MM.1S (cell line): ENCODE measurements at regions not wholly inside any gene's neighbourhood (a gene's known extent, or its start where the extent isn't known, plus 50 kb on each side); places are given as distances from the start of the nearest gene placed in this dataset.

Experiments used
- DNase-seq: peaks from one replicate; pipeline ENCODE4 v3.0.0-alpha.2; 2015
- H2AFZ ChIP-seq: fragments of 300-600 bp; sonication (generic); 2 replicates; pipeline ENCODE4 v1.6.0; 2016; ENCODE audit warnings: antibody characterized with exemption, low read length
- H3F3A ChIP-seq: fragments of 300-600 bp; sonication (generic); 2 replicates; pipeline ENCODE4 v1.6.1; 2016; ENCODE audit warnings: mild to moderate bottlenecking, antibody characterized with exemption, low read length, moderate library complexity, mixed read lengths; ENCODE audit not compliant: insufficient read depth
- H3K27ac ChIP-seq: fragments of 300-600 bp; sonication (generic); 2 replicates; pipeline ENCODE4 v1.5.1; 2016; ENCODE audit warnings: mild to moderate bottlenecking, low read length
- H3K27me3 ChIP-seq: fragments of 300-600 bp; sonication (generic); replicated peaks from 2 replicates; pipeline ENCODE4 v1.6.0; 2016; ENCODE audit warnings: low read length; ENCODE audit not compliant: insufficient read depth
- H3K36me3 ChIP-seq: fragments of 300-600 bp; sonication (generic); replicated peaks from 2 replicates; pipeline ENCODE4 v1.6.1; 2016; ENCODE audit warnings: mild to moderate bottlenecking, low read length, mixed read lengths; ENCODE audit not compliant: insufficient read depth
- H3K4me1 ChIP-seq: fragments of 300-600 bp; sonication (generic); 2 replicates; pipeline ENCODE4 v1.6.1; 2016; ENCODE audit warnings: low read length, mixed read lengths
- H3K4me2 ChIP-seq: fragments of 300-600 bp; sonication (generic); 2 replicates; pipeline ENCODE4 v1.6.0; 2016; ENCODE audit warnings: low read depth, low read length
- H3K4me3 ChIP-seq: fragments of 300-600 bp; sonication (generic); 2 replicates; pipeline ENCODE4 v1.5.1; 2016; ENCODE audit warnings: low read length, mixed read lengths
- H3K79me2 ChIP-seq: fragments of 300-600 bp; sonication (generic); 2 replicates; pipeline ENCODE4 v1.6.1; 2016; ENCODE audit warnings: mixed run types, low read length, mixed read lengths
- H3K9ac ChIP-seq: fragments of 300-600 bp; sonication (generic); 2 replicates; pipeline ENCODE4 v1.6.1; 2016; ENCODE audit warnings: low read length, mixed read lengths
- H3K9me2 ChIP-seq: fragments of 300-600 bp; sonication (generic); replicated peaks from 2 replicates; pipeline ENCODE4 v1.6.1; 2016; ENCODE audit warnings: mild to moderate bottlenecking, low read length, mixed read lengths; ENCODE audit not compliant: insufficient read depth
- H3K9me3 ChIP-seq: fragments of 300-600 bp; sonication (generic); replicated peaks from 2 replicates; pipeline ENCODE4 v1.6.1; 2016; ENCODE audit warnings: mild to moderate bottlenecking, low read length, mixed read lengths; ENCODE audit not compliant: insufficient read depth
- H4K20me1 ChIP-seq: fragments of 300-600 bp; sonication (generic); 2 replicates; pipeline ENCODE4 v1.6.1; 2016; ENCODE audit warnings: mild to moderate bottlenecking, low read length, moderate library complexity, mixed read lengths; ENCODE audit not compliant: insufficient read depth
- CTCF ChIP-seq: fragments of 300-600 bp; sonication (generic); IDR thresholded peaks from 2 replicates; pipeline ENCODE4 v1.5.1; 2016; ENCODE audit warnings: antibody characterized with exemption, low read length, mixed read lengths
- EZH2 ChIP-seq: fragments of 300-600 bp; sonication (generic); optimal IDR thresholded peaks from 2 replicates; pipeline ENCODE3; 2017; ENCODE audit warnings: low read depth, mild to moderate bottlenecking, antibody characterized with exemption, low read length, mixed read lengths
- EZH2phosphoT487 ChIP-seq: fragments of 300-600 bp; sonication (generic); IDR thresholded peaks from 2 replicates; pipeline ENCODE4 v1.6.1; 2018; ENCODE audit warnings: antibody characterized with exemption, low read length

GRCh38 chr2:107542314-107542740 lies 284.4 kb upstream of the RGPD4 start:
- no peaks in the 10 kb centered on the region for H3K9me2 ChIP-seq
- no peak for DNase-seq
- H3K4me2 ChIP-seq, result no peak overlapping the region
- H3F3A ChIP-seq, result no peaks in the 10 kb centered on the region
- TF ChIP-seq CTCF (no peak), EZH2 (no peak), EZH2phosphoT487 (no peak)
- H3K27me3 ChIP-seq, result no peaks in the 10 kb centered on the region
- no peak overlapping the region for H3K27ac ChIP-seq
- H4K20me1 ChIP-seq, result no peaks in the 10 kb centered on the region
- H3K4me3 ChIP-seq, result no peak overlapping the region
- H3K9me3 ChIP-seq, result no peaks in the 10 kb centered on the region
- no peak overlapping the region for H3K9ac ChIP-seq
- no peaks in the 10 kb centered on the region for H3K36me3 ChIP-seq
- no peaks in the 10 kb centered on the region for H3K79me2 ChIP-seq
- no peaks in the 10 kb centered on the region for H3K4me1 ChIP-seq
- H2AFZ ChIP-seq, result no peak overlapping the region

GRCh38 chr2:107543793-107544192 lies 282.9 kb upstream of the RGPD4 start:
- no peak overlapping the region for H3K4me3 ChIP-seq
- no peaks in the 10 kb centered on the region for H3K9me2 ChIP-seq
- H2AFZ ChIP-seq, result no peak overlapping the region
- H3K79me2 ChIP-seq, result no peaks in the 10 kb centered on the region
- TF ChIP-seq EZH2phosphoT487 (no peak), CTCF (no peak), EZH2 (no peak)
- no peak overlapping the region for H3K27ac ChIP-seq
- no peaks in the 10 kb centered on the region for H3K4me1 ChIP-seq
- H3K4me2 ChIP-seq, result no peak overlapping the region
- no peaks in the 10 kb centered on the region for H3K36me3 ChIP-seq
- H3K9me3 ChIP-seq, result no peaks in the 10 kb centered on the region
- H3F3A ChIP-seq, result no peaks in the 10 kb centered on the region
- H3K9ac ChIP-seq, result no peak overlapping the region
- H3K27me3 ChIP-seq, result no peaks in the 10 kb centered on the region
- DNase-seq, result no peak
- no peaks in the 10 kb centered on the region for H4K20me1 ChIP-seq

- Histone ChIP-seq H3K79me2 (no peaks in the 10 kb centered on the region), H3K36me3 (no peaks in the 10 kb centered on the region), H3K4me3 (no peak overlapping the region), H3K9me2 (no peaks in the 10 kb centered on the region), H2AFZ (no peak overlapping the region), H3K9me3 (no peaks in the 10 kb centered on the region), H3K27ac (no peak overlapping the region), H3F3A (no peaks in the 10 kb centered on the region), H3K4me1 (no peaks in the 10 kb centered on the region), H3K4me2 (no peak overlapping the region), H3K9ac (no peak overlapping the region), H4K20me1 (no peaks in the 10 kb centered on the region), H3K27me3 (no peaks in the 10 kb centered on the region)
- TF ChIP-seq EZH2, result no peak
- TF ChIP-seq EZH2phosphoT487, result no peak
- TF ChIP-seq CTCF, result no peak
- no peak for DNase-seq
These were observed 281.6 kb upstream of the RGPD4 start for GRCh38 chr2:107545066-107545465.

GRCh38 chr2:107545851-107546250 lies 280.8 kb upstream of the RGPD4 start:
- no peak overlapping the region for H3K4me3 ChIP-seq
- no peak overlapping the region for H3K9ac ChIP-seq
- H3K9me2 ChIP-seq, result no peaks in the 10 kb centered on the region
- H3F3A ChIP-seq, result no peaks in the 10 kb centered on the region
- H3K36me3 ChIP-seq, result no peaks in the 10 kb centered on the region
- no peak for TF ChIP-seq EZH2phosphoT487
- TF ChIP-seq EZH2, result no peak
- TF ChIP-seq CTCF, result no peak
- H3K4me1 ChIP-seq, result no peaks in the 10 kb centered on the region
- H3K79me2 ChIP-seq, result no peaks in the 10 kb centered on the region
- H3K9me3 ChIP-seq, result no peaks in the 10 kb centered on the region
- H2AFZ ChIP-seq, result no peak overlapping the region
- DNase-seq, result no peak
- no peaks in the 10 kb centered on the region for H3K27me3 ChIP-seq
- H4K20me1 ChIP-seq, result no peaks in the 10 kb centered on the region
- H3K4me2 ChIP-seq, result no peak overlapping the region
- H3K27ac ChIP-seq, result no peak overlapping the region
